Islet precursor cell (in vitro differentiated cells): ENCODE measurements at regions not wholly inside any gene's neighbourhood (a gene's known extent, or its start where the extent isn't known, plus 50 kb on each side); places are given as distances from the start of the nearest gene placed in this dataset.

ENCODE experiments used
- DNase-seq: peaks from one replicate; pipeline ENCODE4 v3.0.0-alpha.2; 2018

DNA sequence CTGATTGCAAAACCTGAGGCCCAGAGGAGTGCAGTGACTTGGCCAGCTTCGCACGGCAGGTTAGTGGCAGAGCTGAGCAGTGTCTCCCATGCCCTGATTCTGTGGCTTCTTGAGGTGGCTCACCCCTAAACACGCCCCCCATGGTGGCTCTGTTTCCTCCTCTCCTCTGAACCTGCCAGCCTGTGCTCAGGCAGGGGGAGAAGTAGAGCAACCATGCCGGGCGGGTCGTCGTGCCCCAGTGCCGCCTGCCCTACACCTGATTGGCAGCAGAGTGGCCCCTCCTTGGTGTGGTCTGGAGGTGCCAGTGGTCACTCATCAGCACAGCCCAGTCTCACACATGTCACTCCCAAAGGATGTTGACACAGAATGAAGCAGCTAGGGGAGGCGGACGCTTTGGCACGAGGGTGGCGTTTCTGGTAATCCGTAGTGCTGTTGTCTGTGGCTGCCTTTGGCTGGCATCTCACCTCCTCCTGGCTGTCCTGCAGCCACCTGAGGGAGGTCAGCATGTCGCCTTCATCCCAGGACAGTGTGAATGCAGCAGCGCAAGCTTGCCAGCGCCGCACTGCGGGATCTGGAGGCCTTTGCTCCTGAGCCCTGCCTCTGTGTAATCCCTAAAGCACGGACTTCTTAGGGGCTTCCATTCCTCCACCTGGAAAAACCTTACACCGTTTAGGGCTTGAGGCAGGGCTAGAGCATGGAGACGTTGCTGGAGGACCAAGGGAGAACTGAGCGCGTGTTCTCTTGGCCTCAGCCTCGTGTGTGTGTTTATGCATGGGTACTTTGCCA lies 294.7 kb downstream of the SEC14L1 start:
- no peak for DNase-seq

DNA sequence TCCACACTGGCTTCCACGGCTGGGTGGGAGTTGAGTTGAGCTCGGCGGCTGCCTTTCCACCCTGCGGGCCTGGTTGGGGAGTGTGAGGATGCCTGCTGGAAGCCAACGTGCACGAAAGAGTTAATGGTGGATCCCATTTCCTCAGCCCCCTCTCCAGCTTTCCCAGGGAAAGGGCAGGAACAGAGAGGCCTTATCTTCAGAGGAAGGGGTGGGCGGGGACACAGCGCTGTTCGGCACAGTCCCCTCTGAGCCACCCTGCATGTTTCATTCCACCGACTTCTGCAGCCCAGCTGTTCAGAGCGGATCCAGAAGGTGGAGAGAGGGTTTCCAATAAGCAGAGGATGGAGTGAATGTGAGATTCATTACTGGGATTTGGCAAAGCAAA lies 295.3 kb downstream of the SEC14L1 start:
- peak; percentile 94 for DNase-seq

DNA sequence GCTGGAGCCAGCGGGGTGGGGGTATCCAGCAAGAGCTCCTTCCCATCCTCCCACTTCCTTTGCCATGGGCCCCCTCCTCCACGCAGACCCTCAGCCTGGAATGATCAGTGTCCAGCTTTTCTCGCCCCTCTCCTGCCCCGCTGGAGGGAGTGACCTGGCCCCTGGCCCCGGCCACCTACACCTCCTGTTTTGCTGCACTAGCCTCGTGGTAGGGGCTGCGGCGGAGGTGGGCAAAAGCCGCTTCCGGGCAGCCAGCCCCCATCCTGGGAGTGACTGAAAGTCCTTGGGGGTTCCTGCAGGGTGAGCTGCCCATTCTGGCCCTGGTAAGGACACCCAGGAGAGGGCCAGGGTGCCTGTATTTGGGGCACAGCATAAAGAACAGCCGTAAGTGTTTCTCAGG lies 295.7 kb downstream of the SEC14L1 start:
- DNase-seq, result no peak

DNA sequence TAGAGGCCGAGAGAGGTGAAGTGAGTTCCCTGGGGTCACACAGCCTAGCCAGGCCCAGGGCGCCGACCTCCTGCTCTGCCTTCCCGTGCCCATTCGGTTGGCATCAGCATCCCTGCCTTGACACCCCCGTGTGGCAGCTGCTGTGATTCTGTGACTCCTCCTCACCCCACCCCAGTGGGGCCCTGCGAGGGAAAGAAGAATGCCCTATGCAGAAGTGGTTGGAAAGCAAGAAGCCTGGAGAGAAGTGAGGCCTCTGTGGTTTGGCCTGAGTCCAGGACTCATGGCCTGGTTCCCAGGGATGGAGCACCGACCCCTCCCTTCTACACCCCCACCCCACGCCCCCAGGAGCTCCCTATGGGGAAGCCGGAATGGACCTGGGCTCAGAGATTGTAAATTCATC lies 296.2 kb downstream of the SEC14L1 start:
- DNase-seq, result no peak

DNA sequence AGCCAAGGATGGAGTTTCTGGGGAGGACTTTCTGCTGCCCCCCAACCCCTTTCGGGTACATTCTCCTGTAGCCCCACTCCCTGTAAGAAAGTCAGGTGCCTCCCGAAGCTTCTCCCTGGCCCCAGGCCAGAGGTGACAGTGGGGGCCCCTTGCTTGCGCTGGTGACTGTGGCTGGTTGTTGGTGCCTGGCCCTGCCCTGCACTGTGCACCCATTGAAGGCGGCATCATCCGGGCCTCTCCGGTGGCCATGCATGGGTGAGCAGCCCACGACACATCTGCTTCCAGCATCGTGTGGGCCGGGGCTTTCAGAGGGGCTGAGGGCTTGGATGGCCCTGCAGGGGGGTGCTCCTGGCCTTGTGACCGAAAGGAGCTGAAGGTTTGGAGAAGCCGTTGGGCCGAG lies 297.0 kb downstream of the SEC14L1 start:
- DNase-seq, result no peak

DNA sequence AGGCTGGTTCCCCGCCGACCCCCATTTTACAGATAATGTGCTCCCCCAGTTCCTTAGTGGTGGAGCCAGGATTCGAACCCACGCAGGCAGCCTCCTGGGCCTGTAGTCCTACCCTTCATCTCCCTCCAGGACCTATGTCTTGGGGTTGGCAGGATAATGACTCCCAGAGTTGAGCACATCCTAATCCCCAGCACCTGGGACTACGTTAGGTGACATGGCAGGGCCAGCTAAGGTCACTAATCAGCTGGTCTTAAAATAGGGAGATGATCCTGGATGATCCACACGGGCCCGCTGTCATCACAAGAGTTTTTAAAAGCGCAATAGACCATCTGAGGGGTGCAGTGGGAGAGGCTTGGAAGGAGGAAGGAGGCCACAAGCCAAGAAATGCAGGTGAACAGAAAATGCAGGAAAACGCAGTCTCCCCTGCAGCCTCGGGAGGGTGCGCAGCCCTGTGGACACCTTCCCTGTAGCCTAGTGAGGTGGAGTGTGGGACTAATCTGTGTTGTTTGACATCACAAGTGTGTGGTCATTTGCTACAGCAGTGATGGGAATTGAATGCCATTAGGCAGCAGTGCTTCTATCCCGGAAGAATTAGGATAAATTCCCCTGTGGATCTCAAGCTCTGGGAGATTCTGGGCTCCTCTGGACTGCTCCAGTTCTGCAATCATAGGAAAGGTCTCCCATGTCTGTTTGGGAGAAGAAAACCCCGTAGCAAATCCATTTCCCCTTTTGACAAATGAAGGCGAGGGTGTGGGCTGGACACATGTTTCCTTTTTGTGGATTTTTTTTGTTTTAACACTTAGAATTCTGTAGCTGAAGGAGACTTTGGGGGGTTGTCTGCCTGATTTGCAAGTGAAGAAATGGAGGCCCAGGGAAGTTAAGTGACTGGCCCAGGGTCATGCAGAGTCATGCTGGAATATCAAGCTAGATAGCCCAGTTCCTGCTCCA lies 297.7 kb downstream of the SEC14L1 start:
- no peak for DNase-seq

DNA sequence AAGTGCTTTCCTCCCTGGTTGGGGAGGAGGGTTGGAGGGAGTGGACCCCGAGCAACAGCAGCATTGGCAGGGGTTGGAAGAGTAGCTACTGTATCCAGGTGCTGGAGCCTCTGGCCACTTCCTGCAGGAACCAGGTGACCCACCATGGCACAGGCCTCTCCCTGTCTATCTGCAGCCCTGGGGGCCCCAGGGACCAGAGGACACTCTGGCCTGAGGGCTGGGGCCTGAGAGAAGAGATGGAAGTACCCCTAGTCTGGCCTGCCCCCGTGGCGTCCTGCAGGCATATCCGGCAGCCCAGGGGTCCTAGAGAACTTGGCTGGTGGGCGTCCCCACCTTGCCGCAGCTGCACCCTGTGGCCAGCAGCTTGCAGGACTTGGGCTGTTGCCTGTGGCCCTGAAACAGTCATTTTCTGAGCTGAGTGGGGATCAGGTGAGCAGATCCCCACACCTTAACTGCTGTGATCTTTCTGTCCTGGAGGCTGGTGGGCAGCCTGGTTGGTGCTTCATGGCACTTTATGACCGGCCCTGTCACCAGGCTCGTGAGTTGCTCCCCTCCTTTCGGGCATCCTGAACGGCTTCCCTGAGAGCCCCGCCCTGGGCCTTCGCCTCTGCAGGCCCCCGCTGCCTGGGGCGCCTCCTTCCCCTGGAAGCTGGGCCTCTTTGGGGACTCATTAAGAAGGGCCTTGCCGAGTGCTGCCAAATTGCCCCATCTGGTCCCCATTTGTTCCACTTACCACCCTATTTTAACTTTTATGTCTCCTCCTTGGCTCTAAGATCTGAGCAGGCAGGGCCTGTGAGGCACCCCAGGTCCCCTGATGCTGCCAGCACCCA lies 298.6 kb downstream of the SEC14L1 start:
- DNase-seq, result no peak

DNA sequence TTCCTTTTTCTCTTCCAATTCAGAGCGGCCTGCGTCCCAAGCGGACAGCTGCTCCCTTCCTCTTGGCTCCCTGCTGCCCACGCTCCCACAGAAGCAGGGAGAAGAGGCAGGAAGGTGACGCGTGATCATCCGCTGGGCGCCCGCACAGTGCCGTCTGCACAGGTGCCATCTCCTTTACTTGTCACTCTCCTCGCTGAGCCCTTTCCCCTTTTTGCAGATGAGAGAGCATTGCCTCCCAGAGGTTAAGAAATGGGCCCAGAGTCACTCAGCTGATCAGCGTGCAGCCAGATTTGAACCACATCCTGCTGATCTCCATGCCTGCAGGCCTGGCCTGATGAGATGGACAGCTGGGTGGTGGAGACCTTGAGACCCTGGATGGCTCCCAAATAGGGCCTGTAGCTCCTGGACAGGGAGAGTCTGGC lies 299.8 kb downstream of the SEC14L1 start:
- no peak for DNase-seq

DNA sequence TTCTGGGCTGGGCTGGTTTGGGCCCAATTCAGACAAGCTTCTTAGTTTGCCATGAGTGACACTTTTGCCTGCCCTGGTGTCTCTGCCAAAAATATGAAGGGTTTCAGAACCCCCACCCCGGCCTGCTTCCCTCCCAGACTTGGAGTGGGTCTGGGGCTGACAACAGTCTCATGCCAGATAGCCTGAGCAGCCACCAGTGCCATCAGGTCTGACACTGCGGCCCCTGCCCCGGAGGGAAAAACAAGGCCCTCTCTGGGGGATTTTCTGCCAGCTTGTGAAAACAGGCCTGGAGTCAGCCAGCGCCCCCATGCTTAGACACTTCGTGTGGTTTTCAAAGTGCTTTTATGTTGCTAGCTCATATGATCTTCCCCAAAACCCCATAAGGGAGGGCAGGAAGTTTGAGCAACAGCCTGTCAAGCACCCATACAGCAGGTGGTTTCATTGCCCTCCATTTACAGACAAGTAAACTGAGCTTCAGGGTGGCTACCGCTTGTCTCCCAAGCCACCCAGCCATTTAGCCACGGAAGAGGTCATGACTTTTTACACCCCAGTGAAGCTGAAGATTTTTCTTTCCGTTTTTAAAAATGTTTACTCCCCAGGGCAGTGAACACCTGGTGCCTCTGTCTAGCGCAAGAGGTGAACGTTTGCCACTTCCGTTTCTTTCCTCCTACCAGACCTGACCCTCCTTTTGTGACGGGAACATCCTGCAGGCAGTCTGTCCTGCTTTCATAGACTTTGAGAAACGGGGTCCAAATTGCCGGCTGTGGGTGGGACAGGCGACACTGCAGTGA lies 300.6 kb downstream of the SEC14L1 start:
- DNase-seq, result no peak

DNA sequence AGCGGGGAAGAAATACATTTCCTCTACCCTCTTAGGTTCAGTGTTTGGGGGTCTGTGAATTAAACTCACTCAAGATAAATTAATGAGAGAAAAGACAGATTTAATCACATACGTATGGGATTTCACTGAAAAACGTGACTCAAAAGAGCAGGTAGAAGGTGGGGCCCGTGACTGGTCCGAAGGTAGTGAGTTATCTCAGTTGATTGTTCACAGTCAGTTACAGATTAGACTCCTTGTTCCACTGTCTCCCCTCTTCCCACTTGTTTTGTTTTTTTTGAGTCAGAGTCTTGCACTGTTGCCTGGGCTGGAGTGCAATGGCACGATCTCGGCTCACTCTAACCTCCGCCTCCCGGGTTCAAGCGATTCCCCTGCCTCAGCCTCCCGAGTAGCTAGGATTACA lies 301.2 kb downstream of the SEC14L1 start:
- DNase-seq, result no peak

DNA sequence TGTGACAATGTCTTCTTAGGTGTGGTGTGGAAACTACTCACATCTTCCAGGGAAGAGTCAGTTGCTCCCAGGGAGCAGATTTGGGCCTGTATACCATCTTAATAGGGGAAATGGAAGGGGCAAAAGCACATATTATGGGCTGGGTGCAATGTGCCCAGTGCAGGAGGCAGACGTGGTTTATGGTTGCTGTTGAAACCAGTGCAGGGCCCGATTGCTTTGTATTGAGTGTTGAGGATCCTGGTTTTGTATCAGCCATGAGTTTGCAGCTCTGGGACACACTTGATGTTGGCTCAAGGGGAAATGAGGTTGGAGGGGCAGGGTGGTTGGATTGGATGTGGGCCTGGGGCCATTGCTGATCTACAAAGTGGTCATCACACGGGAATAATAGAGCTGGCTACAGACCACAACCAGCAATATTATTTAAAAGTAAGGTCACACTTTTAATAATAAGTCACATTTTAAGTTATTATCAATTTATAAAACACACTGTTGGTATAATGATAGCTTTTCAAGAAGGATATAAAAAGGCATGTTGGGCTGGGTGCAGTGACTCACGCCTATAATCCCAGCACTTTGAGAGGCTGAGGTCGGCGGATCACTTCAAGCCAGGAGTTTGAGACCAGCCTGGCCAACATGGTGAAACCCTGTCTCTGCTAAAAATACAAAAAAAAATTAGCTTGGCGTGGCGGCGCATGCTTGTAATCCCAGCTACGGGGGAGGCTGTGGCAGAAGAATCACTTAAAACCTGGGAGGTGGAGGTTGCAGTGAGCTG lies 302.4 kb downstream of the SEC14L1 start:
- no peak for DNase-seq

DNA sequence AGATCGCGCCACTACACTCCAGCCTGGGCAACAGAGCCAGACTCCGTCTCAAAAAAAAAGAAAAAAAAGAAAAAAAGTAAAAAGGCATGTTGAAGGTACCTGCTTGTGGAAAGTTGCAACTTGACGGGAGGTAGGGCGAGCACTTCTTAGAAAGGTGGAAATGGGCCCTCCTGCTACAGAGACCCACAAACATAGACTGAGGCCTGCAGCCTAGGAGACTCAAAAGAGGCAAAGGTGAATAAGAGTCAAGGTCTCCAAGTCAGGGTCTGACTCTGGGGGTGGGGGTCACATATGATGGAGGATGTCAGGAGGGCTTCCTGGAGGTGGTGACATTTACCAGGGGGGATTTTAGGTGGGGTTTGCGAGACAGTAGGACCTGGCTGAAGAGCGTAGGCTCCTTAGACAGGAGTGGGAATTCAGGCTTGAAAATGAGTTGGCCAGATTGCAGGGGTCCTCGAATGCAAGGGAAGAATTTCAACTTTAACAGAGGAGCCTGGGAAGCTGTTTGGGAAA lies 303.0 kb downstream of the SEC14L1 start:
- DNase-seq, result no peak

DNA sequence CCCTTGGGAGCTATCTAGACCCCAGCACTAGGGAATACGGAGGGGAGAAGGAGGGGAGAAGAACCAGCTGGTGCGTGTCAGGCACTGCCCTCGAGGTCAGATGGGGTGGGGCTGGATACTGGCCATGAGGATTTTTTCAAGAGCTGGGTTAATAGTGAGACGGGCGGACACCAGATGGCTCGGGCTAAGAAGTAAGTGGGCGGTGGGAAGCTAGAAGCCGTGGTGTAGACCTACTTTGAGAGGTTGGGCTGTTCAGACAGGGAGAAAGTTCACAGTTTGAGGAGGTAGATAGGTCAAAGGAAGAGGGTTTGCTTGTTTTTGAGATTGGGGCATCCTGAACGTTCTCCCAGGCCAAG lies 303.8 kb downstream of the SEC14L1 start:
- DNase-seq, result no peak

DNA sequence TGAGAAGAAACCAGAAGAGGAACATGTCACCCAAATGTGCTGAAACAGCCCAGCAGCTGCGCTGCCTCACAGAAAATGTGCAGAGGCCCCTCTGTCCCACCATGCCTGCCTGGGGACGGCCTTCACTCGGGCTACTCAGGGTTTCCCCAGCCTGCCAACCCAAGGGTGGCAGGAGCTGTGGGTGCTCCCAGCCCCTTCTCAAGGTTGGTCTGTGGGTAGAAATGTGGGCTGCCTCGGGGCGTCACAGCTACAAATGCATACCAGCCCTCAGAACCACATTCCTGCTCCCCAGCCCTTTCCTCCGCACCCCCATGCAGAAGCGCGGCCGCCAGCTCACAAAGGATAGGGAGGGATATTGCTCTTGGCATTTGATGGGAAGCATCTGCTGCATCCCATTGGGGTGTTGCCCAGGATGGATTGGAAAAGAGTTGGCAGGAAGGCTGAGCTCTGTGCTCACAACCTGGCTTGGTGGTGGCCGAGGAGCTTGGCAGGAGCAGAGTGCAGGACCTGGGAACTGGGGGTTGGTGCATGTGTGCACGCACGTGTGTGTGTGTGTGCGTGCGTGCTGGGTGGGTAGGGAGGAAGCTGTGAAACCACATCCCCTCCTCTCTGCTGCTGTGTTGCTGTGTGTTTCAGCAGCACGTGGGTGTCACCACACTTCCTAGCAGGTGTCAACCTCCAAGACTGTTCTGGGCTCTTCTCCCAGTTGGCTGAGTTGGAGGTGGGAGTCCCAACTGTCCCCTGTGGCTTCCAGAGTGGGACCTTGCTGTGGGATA lies 304.4 kb downstream of the SEC14L1 start:
- no peak for DNase-seq

DNA sequence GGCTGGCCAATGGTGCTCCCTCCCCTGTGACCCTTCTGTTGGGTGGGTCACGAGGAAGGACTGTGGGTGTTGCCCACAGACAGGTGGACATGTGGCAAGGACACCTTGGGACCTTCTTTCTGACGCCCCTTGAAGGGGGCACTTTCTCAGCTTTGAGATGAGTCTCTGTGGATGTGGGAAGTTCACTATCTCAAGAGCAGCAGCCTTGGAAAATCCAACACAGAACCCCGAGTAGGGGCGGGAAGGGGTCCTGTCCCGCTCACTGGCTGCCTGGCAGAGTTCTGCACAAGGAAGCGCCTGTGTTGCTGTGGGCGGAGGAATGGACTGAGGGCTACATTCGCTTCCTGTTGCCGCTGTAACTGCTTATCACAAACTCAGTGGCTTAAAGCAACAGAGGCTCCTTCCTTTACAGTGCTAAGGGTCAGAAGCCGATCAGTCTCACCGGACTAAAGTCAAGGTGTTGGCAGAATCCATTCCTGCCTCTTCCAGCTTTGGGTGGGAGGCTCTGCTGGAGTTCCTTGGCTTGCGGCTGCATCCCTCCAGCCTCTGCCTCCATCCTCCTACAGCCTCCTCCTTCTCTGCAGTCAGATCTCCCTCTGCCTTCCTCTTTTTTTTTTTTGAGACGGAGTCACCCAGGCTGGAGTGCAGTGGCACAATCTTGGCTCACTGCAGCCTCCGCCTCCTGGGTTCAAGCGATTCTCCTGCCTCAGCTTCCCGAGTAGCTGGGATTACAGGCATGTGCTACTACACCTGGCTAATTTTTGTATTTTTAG lies 305.2 kb downstream of the SEC14L1 start:
- DNase-seq, result no peak

DNA sequence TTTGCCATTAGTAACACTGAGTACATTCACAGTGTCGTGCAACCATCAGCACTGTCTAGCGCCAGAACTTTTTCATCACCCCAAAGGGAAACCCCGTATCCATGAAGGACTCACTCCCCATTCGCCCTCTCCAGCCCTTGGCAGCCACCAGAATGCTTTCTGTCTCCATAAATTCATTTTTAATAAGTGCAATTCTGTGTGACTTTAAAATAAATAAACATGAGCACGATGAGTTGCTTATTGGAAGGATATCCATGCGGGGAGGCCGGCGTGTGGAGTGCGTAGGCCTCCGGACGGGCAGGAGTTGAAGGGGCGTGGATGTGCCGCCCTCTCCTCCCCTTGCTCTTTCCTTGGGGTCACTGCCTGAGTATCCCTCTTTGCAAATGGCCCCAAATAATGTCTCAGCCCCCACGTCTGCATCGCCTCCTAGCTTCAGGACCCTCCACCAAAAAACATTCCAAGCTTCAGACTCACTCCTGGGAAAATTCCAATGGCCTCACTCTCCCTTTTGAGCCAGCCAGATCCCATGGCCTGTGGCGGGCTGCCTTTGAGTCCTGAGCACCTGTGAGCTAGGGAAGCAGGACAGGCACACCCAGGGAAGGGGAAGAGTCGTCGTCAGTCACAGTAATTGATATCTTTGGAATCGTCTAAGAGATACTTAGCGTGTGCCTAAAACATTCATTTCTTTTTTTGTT lies 306.3 kb downstream of the SEC14L1 start:
- peak; percentile 90 for DNase-seq

DNA sequence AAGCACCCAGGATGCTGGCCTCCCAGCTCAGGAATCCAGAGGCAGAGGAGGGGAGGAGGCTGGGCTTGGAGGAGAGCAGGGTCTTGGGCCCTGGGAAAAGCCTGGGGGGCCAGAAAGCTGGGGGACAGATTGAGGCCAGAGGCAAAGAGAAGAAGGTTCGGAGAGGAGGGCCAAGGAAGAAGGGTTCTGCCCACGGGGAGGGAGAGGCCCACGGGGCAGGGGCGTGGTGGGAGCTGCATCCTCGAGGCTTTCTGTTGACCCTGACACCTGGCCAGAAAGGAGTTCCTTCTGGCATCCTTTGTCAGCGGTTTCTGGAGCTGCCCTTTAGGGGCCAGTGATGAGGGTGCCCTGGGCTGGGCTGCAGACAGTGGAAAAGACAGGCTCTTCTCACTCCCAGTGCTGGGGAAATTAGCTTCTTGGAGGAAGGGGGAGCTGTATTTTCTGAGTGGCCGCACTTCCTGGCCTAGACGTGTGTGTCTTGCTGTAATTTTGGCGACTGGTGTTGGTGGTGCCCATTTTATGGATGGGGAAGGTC lies 308.7 kb downstream of the SEC14L1 start:
- DNase-seq, result peak; percentile 80

DNA sequence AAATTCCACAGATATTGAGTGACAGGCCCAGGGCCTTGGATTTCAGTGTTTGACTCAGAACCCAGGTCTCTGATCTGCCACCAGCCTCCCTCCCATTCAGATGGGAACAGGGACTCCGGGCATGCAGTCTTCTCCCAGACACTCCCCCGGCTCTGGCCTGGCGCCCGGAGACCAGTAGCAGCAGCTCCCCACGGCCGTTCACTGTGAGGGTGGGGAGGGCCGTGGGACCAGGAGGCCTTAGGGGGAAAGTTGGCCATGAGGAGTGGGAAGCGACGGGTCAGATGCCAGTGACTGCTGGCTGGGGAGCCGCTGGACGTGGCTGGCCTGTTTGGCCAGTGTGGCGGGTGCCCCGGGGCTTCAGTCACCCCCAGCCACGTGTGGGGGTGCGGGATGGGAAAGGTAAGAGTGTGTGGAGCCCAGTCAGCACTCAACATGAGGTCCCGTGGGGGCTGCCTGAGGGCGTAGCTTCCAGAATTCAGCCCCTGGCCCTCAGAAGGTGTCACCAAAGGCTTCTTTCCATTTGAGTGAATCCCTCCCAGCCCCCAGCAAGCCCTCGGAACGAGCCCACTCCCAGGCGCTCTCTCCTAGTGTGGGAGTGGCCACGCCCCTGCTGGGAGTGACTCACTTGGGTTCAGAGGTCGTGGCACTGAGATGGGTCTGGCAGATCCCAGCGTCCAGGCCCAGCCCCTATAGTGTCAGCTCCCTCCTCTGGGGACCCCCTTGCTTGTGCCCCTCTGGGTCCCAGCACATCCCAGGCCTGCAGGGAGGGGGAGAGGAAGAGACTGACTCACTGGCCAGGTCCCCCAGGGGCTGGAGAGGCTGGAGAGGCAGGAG lies 309.4 kb downstream of the SEC14L1 start:
- peak; percentile 99 for DNase-seq
